ENCODE measurements at regions not wholly inside any gene's neighbourhood (a gene's known extent, or its start where the extent isn't known, plus 50 kb on each side); places are given as distances from the start of the nearest gene placed in this dataset.

- Mint-ChIP-seq H3K27me3 (no peaks in the 10 kb centered on the region), H3K9me3 (peaks cover 10% of the 10 kb centered on the region), H3K4me3 (no peak overlapping the region), H3K4me1 (ENCODE audit: low read depth) (no peaks in the 10 kb centered on the region), H3K27ac (no peak overlapping the region), H3K36me3 (ENCODE audit: low read depth) (no peaks in the 10 kb centered on the region)
- CTCF ChIA-PET = no interaction called here
- intact Hi-C loops (cut with DNase I, micrococcal nuclease) = no loop called here
- POLR2A ChIA-PET = no interaction called here
- Histone ChIP-seq H3K27ac (ENCODE audit: low read depth in 1 of 2, low read length in 2 of 2) (no peak overlapping the region), H3K4me3 (ENCODE audit: low read length) (no peak overlapping the region), H3K4me1 (ENCODE audit: insufficient read depth, low read length) (no peaks in the 10 kb centered on the region), H3K27me3 (ENCODE audit: control insufficient read depth in 1 of 2, insufficient read depth in 2 of 2, low read length in 2 of 2) (no peaks in the 10 kb centered on the region), H3K36me3 (ENCODE audit: insufficient read depth, low read length) (no peaks in the 10 kb centered on the region), H3K9me3 (ENCODE audit: control insufficient read depth in 1 of 2, insufficient read depth in 1 of 2, low read length in 2 of 2) (no peaks in the 10 kb centered on the region)
- DNase-seq (no peak), ATAC-seq (ENCODE audit: poor library complexity) (no peak)
- no peak for TF ChIP-seq CTCF (IDR thresholded peaks at IDR 0.05)
Measured at GRCh38 chr5:51657340-51658240, 274.3 kb downstream of the ISL1 start.

- H3K4me1 Mint-ChIP-seq (ENCODE audit: low read depth) = no peaks in the 10 kb centered on the region
Measured at GRCh38 chr5:51661646-51662265, 278.5 kb downstream of the ISL1 start.

More at GRCh38 chr5:51661646-51662265, 278.5 kb downstream of the ISL1 start:
- ATAC-seq (ENCODE audit: poor library complexity) (no peak), DNase-seq (no peak)
- POLR2A ChIA-PET = no interaction called here
- no peaks in the 10 kb centered on the region for H3K9me3 ChIP-seq (ENCODE audit: control insufficient read depth in 1 of 2, insufficient read depth in 1 of 2, low read length in 2 of 2)
- no peak overlapping the region for H3K4me3 ChIP-seq (ENCODE audit: low read length)
- peaks cover 6% of the 10 kb centered on the region for H3K9me3 Mint-ChIP-seq
- H3K27me3 Mint-ChIP-seq = no peaks in the 10 kb centered on the region
- CTCF ChIA-PET = no interaction called here
- no peaks in the 10 kb centered on the region for H3K36me3 Mint-ChIP-seq (ENCODE audit: low read depth)
- H3K36me3 ChIP-seq (ENCODE audit: insufficient read depth, low read length) = no peaks in the 10 kb centered on the region
- intact Hi-C loops (cut with DNase I, micrococcal nuclease) = no loop called here
- no peak overlapping the region for H3K27ac Mint-ChIP-seq
- H3K27ac ChIP-seq (ENCODE audit: low read depth in 1 of 2, low read length in 2 of 2) = no peak overlapping the region
- no peak overlapping the region for H3K4me3 Mint-ChIP-seq
- H3K4me1 ChIP-seq (ENCODE audit: insufficient read depth, low read length) = no peaks in the 10 kb centered on the region
- no peak for TF ChIP-seq CTCF (IDR thresholded peaks at IDR 0.05)
- no peaks in the 10 kb centered on the region for H3K27me3 ChIP-seq (ENCODE audit: control insufficient read depth in 1 of 2, insufficient read depth in 2 of 2, low read length in 2 of 2)
